ENCODE measurements at regions not wholly inside any gene's neighbourhood (a gene's known extent, or its start where the extent isn't known, plus 50 kb on each side); places are given as distances from the start of the nearest gene placed in this dataset.

- FAIRE-seq (no peak), DNase-seq (ENCODE audit: insufficient read length, low spot score) (no peak)
- no peak for TF ChIP-seq POLR2A (IDR thresholded peaks at IDR 0.05; ENCODE audit: low read depth, low read length)
These were observed 308.8 kb upstream of the EPHA7 start for GRCh38 chr6:93728150-93728549.

- FAIRE-seq (no peak), DNase-seq (ENCODE audit: insufficient read length, low spot score) (no peak)
- TF ChIP-seq POLR2A (IDR thresholded peaks at IDR 0.05; ENCODE audit: low read depth, low read length): no peak
These were observed 308.1 kb upstream of the EPHA7 start for GRCh38 chr6:93727447-93727846.

DNA sequence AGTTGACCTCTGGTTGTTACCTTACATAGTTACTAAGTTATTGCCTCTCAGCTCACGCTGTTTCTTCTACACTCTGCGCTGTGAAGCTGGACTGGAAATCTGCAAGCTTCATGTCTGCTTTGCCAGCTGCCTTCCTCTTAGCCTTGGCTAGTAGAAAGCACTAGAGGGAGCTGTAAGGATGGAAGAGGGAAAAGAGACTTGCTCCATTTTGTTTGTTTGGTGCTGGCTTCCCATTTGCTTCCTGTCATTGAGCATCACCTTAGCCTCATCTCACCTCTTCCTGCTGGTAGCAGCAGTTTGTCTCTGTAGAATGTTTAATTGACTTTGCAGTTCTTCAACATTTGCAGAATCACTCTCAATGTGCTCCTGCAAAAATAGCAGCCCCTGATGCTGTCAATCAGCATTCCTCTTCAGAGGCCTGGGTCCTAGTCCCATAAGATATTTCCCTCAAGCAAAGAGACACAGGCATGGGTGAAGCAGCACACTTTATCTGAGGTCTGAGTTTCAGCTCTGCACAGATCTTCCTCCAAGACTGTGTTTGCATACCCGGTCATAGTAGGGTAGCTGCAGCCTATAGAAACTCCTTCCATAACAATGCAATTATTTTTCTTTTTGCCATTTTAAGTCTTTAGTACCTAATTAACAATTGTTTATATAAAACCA, 302.2 kb upstream of the EPHA7 start:
- peak; percentile 0 for DNase-seq (ENCODE audit: insufficient read length, low spot score)
- TF ChIP-seq POLR2A (IDR thresholded peaks at IDR 0.05; ENCODE audit: low read depth, low read length): no peak
- no peak for FAIRE-seq

- FAIRE-seq (no peak), DNase-seq (ENCODE audit: insufficient read length, low spot score) (no peak)
- no peak for TF ChIP-seq POLR2A (IDR thresholded peaks at IDR 0.05; ENCODE audit: low read depth, low read length)
These were observed 294.6 kb upstream of the EPHA7 start for GRCh38 chr6:93713974-93714373.

DNA sequence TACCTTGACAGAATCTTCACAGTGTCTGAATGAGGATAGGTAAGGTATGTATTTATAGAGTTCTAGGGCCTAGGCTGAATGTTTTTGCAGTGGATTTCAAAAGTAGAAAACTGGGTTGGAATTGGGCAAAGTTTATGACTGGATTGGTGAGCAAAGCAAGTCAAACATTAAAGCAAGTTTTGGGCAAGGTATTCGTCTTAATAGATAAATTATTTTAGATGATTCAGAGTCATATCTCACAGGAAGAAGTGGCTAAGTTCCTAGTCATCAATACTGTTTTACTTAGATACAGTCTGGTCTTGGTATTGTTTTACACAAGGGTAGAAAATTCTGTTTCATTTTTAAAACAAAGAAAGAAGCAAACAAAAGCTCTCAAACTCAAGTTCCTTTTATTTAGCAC, 284.1 kb upstream of the EPHA7 start:
- no peak for TF ChIP-seq POLR2A (IDR thresholded peaks at IDR 0.05; ENCODE audit: low read depth, low read length)
- FAIRE-seq (no peak), DNase-seq (ENCODE audit: insufficient read length, low spot score) (no peak)

GRCh38 chr6:93701526-93701925, 282.2 kb upstream of the EPHA7 start:
- DNase-seq (ENCODE audit: insufficient read length, low spot score) (no peak), FAIRE-seq (no peak)
- TF ChIP-seq POLR2A (IDR thresholded peaks at IDR 0.05; ENCODE audit: low read depth, low read length): no peak

GRCh38 chr6:93685494-93685893, 266.1 kb upstream of the EPHA7 start:
- no peak for TF ChIP-seq POLR2A (IDR thresholded peaks at IDR 0.05; ENCODE audit: low read depth, low read length)
- FAIRE-seq (no peak), DNase-seq (ENCODE audit: insufficient read length, low spot score) (no peak)

DNA sequence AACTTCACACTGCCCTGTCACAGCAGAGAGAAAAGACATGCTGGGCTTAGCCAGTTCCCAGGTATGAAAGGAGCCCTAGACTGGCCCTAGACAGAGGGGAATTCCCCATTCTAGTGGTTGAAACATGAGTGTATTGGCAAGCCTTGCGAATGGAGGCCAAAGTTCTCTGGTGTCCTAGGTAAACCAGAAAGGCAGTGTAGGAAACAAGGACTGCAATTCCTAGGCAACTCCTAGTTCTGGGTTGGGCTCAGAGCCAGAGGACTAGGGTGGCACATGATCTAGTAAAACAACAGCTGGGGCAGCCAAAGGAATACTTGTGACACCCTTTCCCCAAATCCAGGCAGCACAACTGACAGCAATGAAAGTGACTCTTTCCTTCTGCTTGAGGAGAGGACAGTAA, 265.0 kb upstream of the EPHA7 start:
- DNase-seq (ENCODE audit: insufficient read length, low spot score): no peak
- TF ChIP-seq POLR2A (IDR thresholded peaks at IDR 0.05; ENCODE audit: low read depth, low read length): no peak

GRCh38 chr6:93679836-93680235, 260.5 kb upstream of the EPHA7 start:
- DNase-seq (ENCODE audit: insufficient read length, low spot score) (no peak), FAIRE-seq (no peak)
- no peak for TF ChIP-seq POLR2A (IDR thresholded peaks at IDR 0.05; ENCODE audit: low read depth, low read length)

More for the DNA sequence above, 265.0 kb upstream of the EPHA7 start:
- no peak for FAIRE-seq

GRCh38 chr6:93678841-93679454, 259.6 kb upstream of the EPHA7 start:
- no peak for DNase-seq (ENCODE audit: insufficient read length, low spot score)
- FAIRE-seq: no peak

GRCh38 chr6:93677264-93677965, 258.1 kb upstream of the EPHA7 start:
- DNase-seq (ENCODE audit: insufficient read length, low spot score) (no peak), FAIRE-seq (no peak)
- TF ChIP-seq POLR2A (IDR thresholded peaks at IDR 0.05; ENCODE audit: low read depth, low read length): no peak

More at GRCh38 chr6:93678841-93679454, 259.6 kb upstream of the EPHA7 start:
- TF ChIP-seq POLR2A (IDR thresholded peaks at IDR 0.05; ENCODE audit: low read depth, low read length): no peak

DNA sequence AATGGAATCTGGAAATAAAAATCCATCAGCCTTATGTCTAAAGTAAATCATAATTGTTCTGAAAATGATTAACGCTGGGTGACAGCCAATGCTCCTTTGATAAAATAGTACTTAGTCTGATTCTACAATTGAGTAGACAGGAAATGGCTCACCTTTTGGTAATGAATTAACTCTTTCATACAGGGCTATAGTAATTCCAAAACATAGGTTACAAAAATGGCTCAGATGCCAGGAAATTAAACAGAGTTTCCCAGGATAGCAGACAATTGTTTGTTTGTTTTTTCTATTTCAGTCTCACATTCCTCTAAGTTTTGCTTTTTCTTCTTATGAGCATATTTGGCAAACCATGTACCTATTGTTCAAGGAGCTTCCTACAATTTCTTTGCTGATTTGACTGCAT, 257.2 kb upstream of the EPHA7 start:
- FAIRE-seq: no peak
- TF ChIP-seq POLR2A (IDR thresholded peaks at IDR 0.05; ENCODE audit: low read depth, low read length): no peak

DNA sequence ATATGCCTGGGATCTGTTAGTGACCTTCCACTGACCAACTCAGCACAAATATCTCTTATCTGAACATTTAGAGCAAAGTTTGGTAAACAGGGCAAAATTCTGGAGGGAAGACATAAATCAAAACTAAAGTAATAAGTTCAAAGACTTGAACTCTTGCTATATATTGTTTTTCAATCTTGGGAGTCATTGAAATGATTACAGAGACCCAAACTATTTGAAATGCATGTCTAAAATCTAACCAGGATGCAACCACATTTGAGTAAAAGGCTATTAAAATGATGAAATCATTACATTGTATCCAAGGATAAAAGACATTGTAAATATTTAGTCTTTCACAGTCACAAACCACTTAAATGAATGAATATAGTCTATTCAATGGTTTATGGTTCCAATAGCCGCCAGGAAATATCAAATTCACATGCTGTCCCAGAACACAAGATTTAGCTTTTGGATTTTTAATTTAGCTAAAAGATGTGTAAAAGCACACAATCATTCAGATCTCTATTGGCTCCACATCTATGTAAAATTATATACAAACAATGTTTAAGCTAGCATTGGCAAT, 256.6 kb upstream of the EPHA7 start:
- DNase-seq (ENCODE audit: insufficient read length, low spot score) (no peak), FAIRE-seq (no peak)
- no peak for TF ChIP-seq POLR2A (IDR thresholded peaks at IDR 0.05; ENCODE audit: low read depth, low read length)

More for the DNA sequence above, 257.2 kb upstream of the EPHA7 start:
- DNase-seq (ENCODE audit: insufficient read length, low spot score): no peak

DNA sequence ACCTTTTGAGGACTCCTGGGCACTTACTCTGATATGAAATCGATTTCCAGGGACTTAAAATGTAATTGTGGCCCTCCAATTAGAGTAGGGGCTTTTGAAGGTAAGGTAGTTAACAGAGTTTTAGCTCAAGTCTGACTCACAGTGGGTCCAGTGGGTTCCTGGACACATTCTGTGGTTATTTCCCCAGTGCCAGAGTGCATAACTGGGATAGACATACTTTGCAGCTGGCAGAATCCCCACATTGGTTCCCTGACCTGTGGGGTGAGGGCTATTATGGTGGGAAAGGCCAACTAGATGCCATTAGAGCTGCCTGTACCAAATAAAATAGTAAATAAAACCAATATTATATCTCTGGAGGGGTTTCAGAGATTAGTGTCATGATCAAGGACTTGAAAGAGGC, 243.8 kb upstream of the EPHA7 start:
- DNase-seq (ENCODE audit: insufficient read length, low spot score): no peak
- FAIRE-seq: no peak
- TF ChIP-seq POLR2A (IDR thresholded peaks at IDR 0.05; ENCODE audit: low read depth, low read length): no peak

Data from H54 (cell line).